Spleen (tissue), 11 donors: ENCODE measurements at regions not wholly inside any gene's neighbourhood (a gene's known extent, or its start where the extent isn't known, plus 50 kb on each side); places are given as distances from the start of the nearest gene placed in this dataset.

ENCODE experiments used
- DNase-seq: peaks from one replicate; pipeline ENCODE4 v3.0.0-alpha.2; 2020
- H3K27ac ChIP-seq, 8 donors: fragments of 200-600 bp; sonication (generic) in 7 of 8; 1 replicate in 4 of 8; 2 replicates in 4 of 8; pipeline versions ENCODE4 v1.5.0 to v1.8.0; 2016 to 2021; ENCODE audit warnings: inconsistent platforms in 4 of 8, mild to moderate bottlenecking in 4 of 8, moderate library complexity in 1 of 8
- H3K27me3 ChIP-seq, 7 donors: fragments of 200-600 bp; sonication (generic) in 6 of 7; replicated peaks in 1 of 7; 1 replicate in 4 of 7; 2 replicates in 3 of 7; pipeline versions ENCODE4 v1.5.0 to v1.8.0; 2016 to 2021; ENCODE audit warnings: inconsistent platforms in 3 of 7, mild to moderate bottlenecking in 1 of 7
- H3K36me3 ChIP-seq, 6 donors: fragments of 200-600 bp; sonication (generic) in 5 of 6; 1 replicate in 4 of 6; 2 replicates in 2 of 6; pipeline versions ENCODE4 v1.5.0 to v1.8.0; 2016 to 2021; ENCODE audit warnings: inconsistent platforms in 2 of 6
- H3K4me1 ChIP-seq, 6 donors: fragments of 200-600 bp; sonication (generic) in 5 of 6; 1 replicate in 3 of 6; 2 replicates in 3 of 6; pipeline versions ENCODE4 v1.5.0 to v1.8.0; 2016 to 2021; ENCODE audit warnings: inconsistent platforms in 3 of 6
- H3K4me3 ChIP-seq, 8 donors: fragments of 200-600 bp; sonication (generic) in 7 of 8; 1 replicate in 4 of 8; 2 replicates in 4 of 8; pipeline versions ENCODE4 v1.5.0 to v1.8.0; 2016 to 2021; ENCODE audit warnings: inconsistent platforms in 4 of 8, mild to moderate bottlenecking in 4 of 8, moderate library complexity in 2 of 8
- H3K9me3 ChIP-seq, 8 donors: fragments of 200-600 bp; sonication (generic) in 7 of 8; 1 replicate in 4 of 8; 2 replicates in 4 of 8; pipeline versions ENCODE4 v1.5.0 to v1.8.0; 2016 to 2021; ENCODE audit warnings: inconsistent platforms in 4 of 8
- CTCF ChIP-seq, 11 experiments: fragments of 200-600 bp in 7 of 11; fragments of 450-650 bp in 4 of 11; sonication (generic) in 4 of 11; IDR thresholded peaks in 8 of 11; conservative IDR thresholded peaks in 3 of 11; 1 replicate in 7 of 11; 2 replicates in 4 of 11; pipeline versions ENCODE4 v1.4.0 to v1.8.0; 2016 to 2021; ENCODE audit warnings: antibody characterized with exemption in 11 of 11, inconsistent platforms in 4 of 11, mild to moderate bottlenecking in 1 of 11
- POLR2A ChIP-seq, 3 donors: fragments of 450-650 bp; IDR thresholded peaks; one replicate each; pipeline ENCODE4 v1.5.1; 2017; ENCODE audit warnings: antibody characterized with exemption in 3 of 3, mild to moderate bottlenecking in 1 of 3
- POLR2AphosphoS5 ChIP-seq, 3 donors: sonication (generic); formaldehyde crosslinking; IDR thresholded peaks; one replicate each; pipeline ENCODE4 v1.5.1; 2017; ENCODE audit warnings: antibody characterized with exemption in 3 of 3
- WGBS, 5 donors: extraction: QIAGEN DNeasy Blood & Tissue Kit in 3 of 5; methylation state at CpG; one replicate each; pipeline versions ENCODE4 v1.1.5 to v1.1.7; 2013 to 2018; 5-methylcytosine and 5-hydroxymethylcytosine counted together
- intact Hi-C: fragments of 100-400 bp; cut with DNase I; formaldehyde crosslinking; loops from one replicate; pipeline ENCODE4 v1.15.0; 2023; ENCODE audit warnings: low total_unique reads
- donor health status: healthy with polysubstance abuse.
- donor health status: DM: no; HTN: no; CAD: no; lungs with moderate emphysema.
- donor health status: DM: no; HTN: no; CAD: no.
- donor health status: Bipolar disorder and iron deficiency.
- donor health status: healthy.
- donor health status: DM: no; HTN: no; CAD: no.
- donor health status: DM: yes; HTN: yes; CAD: no.

DNA sequence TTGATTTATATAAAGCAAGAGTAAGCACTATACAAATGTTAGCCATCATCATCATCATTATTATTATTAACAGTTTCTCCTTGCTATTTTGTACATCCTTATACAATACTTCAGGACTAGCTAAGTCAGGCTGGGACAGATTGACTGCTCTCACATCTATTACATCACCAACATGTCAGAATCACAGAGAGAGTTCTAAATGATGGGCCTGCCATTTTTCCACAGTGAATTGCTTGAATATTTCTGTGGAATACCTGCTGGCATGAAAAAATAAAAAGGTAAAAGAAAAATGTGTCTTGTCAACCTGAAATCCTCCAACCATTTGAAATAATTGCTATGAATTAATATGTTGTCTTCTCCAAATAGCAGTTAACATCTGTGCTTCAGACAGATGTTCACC lies 1311.3 kb downstream of the FAM181B start:
- TF ChIP-seq POLR2A (IDR thresholded peaks at IDR 0.05): no peak
- no peaks in the 10 kb centered on the region for H3K36me3 ChIP-seq
- no peak for DNase-seq
- H3K27me3 ChIP-seq: no peaks in the 10 kb centered on the region
- H3K27ac ChIP-seq: no peak overlapping the region
- no peaks in the 10 kb centered on the region for H3K4me1 ChIP-seq
- H3K4me3 ChIP-seq: no peak overlapping the region
- no peaks in the 10 kb centered on the region for H3K9me3 ChIP-seq
- intact Hi-C loops: no loop called here

GRCh38 chr11:81421251-81421860 lies 1312.3 kb downstream of the FAM181B start:
- 91 to 95% (median 93%) methylated on average over 18 of the region's 18 CpGs for WGBS, 5 donors
- no peaks in the 10 kb centered on the region for H3K36me3 ChIP-seq
- no peaks in the 10 kb centered on the region for H3K27me3 ChIP-seq
- no peaks in the 10 kb centered on the region for H3K4me1 ChIP-seq
- TF ChIP-seq POLR2AphosphoS5 (IDR thresholded peaks at IDR 0.05) (no peak), POLR2A (IDR thresholded peaks at IDR 0.05) (no peak), CTCF (IDR thresholded peaks at IDR 0.05 in 8 of 11, conservative IDR thresholded peaks at IDR 0.05 in 3 of 11) (no peak)
- no peaks in the 10 kb centered on the region for H3K9me3 ChIP-seq
- H3K4me3 ChIP-seq: no peak overlapping the region
- H3K27ac ChIP-seq: no peak overlapping the region
- intact Hi-C loops: no loop called here
- DNase-seq: no peak

GRCh38 chr11:81420668-81421250 lies 1312.9 kb downstream of the FAM181B start:
- intact Hi-C loops: no loop called here
- no peaks in the 10 kb centered on the region for H3K4me1 ChIP-seq
- no peak overlapping the region for H3K27ac ChIP-seq
- H3K27me3 ChIP-seq: no peaks in the 10 kb centered on the region
- no peaks in the 10 kb centered on the region for H3K36me3 ChIP-seq
- WGBS, 5 donors: 72 to 81% (median 76%) methylated on average over 3 of the region's 3 CpGs
- H3K4me3 ChIP-seq: no peak overlapping the region
- DNase-seq: no peak
- TF ChIP-seq POLR2A (IDR thresholded peaks at IDR 0.05) (no peak), CTCF (IDR thresholded peaks at IDR 0.05 in 8 of 11, conservative IDR thresholded peaks at IDR 0.05 in 3 of 11) (no peak), POLR2AphosphoS5 (IDR thresholded peaks at IDR 0.05) (no peak)
- no peaks in the 10 kb centered on the region for H3K9me3 ChIP-seq

- intact Hi-C loops: no loop called here
- TF ChIP-seq CTCF (IDR thresholded peaks at IDR 0.05 in 8 of 11, conservative IDR thresholded peaks at IDR 0.05 in 3 of 11) (no peak), POLR2AphosphoS5 (IDR thresholded peaks at IDR 0.05) (no peak), POLR2A (IDR thresholded peaks at IDR 0.05) (no peak)
Observed at GRCh38 chr11:81397316-81397715, 1336.3 kb downstream of the FAM181B start.

More at GRCh38 chr11:81397316-81397715, 1336.3 kb downstream of the FAM181B start:
- no peak overlapping the region for H3K27ac ChIP-seq
- no peak overlapping the region for H3K4me3 ChIP-seq
- H3K4me1 ChIP-seq: no peaks in the 10 kb centered on the region
- no peaks in the 10 kb centered on the region for H3K27me3 ChIP-seq
- H3K9me3 ChIP-seq: no peaks in the 10 kb centered on the region
- 66 to 77% (median 71%) methylated on average over 2 of the region's 2 CpGs for WGBS, 5 donors
- H3K36me3 ChIP-seq: no peaks in the 10 kb centered on the region
- no peak for DNase-seq
